Inflammatory macrophage treated with lipopolysaccharide for 4 hours (primary cell): ENCODE measurements at regions not wholly inside any gene's neighbourhood (a gene's known extent, or its start where the extent isn't known, plus 50 kb on each side); places are given as distances from the start of the nearest gene placed in this dataset.
"Not testable (repeated sequence)": the region's sequence is repeated elsewhere in the genome, so short reads cannot be mapped to it uniquely, and the experiment has no call there.

ENCODE experiments used
- DNase-seq: peaks from one replicate; pipeline ENCODE4 v3.0.0-alpha.2; 2020

GRCh38 chr18:42486271-42486670 is 531.2 kb downstream of the PIK3C3 start:
- no peak for DNase-seq

DNA sequence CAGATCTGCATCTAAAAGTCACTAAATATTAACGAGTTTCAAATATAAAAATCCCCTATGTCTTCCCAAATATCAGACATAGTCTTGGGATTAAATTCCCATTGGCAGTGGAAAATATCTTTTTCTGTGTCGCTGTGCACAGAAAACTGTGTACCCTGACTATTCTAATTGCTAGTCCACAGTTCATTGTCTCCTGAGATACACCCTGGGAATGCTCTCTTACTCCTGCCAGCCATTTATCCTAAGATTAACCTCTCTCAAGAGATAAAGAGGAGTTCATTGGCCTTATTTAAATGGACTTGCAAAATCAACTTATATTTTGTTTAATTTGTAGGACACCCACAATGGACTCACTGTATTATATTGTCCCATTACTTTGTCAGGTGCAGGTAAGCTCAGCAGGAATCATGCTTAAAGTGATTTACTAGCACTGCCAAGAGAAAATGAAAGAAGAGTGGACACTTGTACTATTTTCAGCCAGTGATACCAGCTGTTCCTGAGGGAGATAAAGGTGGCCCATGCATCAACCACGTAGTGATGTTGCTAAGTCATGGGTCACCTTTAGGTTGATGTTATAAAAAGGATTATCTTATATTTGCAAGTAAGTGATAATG is 553.8 kb downstream of the PIK3C3 start:
- no peak for DNase-seq

DNA sequence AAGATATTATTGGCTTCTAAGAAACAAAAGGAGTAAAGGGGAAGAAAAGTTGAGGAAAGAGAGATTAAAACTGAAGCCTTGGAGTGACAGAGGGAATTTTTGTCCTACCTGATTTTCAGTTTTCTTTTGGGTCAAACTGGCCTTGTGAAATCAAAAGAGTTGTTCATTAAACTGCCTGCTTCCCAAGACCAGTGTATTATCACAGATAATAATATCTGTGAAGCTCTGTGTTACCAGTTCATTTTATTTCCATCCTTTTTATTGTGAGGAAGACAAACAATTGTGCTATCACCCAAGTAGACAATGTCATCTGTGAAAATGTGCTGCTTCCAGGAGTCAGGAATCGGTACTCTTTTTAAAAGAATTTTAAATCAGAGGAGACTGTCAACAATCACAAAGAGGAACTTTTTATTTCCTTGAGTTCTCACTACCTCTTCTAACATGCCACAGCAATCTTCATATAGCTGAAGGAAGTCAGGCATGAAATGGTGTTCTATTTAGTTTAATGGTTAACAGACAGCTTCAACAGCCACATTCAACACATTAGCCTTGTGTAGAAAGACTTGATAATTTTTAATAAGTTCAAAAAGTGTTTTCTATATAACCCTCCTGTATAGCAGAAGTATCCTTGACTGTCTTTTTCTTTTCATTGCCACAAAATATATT is 554.8 kb downstream of the PIK3C3 start:
- DNase-seq, result no peak

GRCh38 chr18:42510540-42510939 is 555.5 kb downstream of the PIK3C3 start:
- DNase-seq, result no peak

- no peak for DNase-seq
These were observed 558.4 kb downstream of the PIK3C3 start for GRCh38 chr18:42513441-42513840.

DNA sequence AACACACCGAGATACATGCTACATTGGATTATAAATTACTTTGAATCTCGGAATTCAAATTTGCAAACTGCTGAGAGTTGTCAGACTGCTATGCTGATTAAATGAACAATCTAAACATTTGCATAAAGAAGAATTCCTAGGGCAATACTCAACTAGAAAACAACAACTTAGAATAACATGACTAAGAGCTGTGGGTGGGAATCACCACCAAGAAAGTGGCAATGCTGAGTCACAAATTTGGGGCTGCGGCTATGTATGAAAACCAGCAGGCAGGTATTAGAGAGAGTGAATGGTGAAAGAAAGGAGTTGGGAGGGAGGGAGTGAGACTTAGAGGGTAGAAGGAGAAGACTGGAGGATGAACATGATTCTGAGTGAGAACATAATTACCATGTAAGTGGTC is 559.5 kb downstream of the PIK3C3 start:
- DNase-seq, result no peak

DNA sequence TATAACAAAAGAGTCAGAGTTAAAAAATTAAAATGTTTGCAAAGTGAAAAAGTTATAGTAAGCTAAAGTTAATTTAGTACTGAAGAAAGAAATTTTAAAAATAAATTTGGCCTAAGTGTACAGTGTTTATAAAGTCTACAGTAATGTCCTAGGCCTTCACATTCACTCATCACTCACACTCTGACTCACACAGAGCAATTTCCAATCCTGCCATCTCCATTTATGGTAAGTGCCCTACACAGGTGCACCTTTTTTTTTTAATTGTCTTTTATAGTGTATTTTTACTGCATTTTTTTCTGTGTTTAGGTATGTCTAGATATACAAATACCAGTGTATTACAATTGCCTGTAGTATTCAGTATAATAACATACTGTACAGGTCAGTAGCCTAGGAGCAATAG is 562.9 kb downstream of the PIK3C3 start:
- no peak for DNase-seq

DNA sequence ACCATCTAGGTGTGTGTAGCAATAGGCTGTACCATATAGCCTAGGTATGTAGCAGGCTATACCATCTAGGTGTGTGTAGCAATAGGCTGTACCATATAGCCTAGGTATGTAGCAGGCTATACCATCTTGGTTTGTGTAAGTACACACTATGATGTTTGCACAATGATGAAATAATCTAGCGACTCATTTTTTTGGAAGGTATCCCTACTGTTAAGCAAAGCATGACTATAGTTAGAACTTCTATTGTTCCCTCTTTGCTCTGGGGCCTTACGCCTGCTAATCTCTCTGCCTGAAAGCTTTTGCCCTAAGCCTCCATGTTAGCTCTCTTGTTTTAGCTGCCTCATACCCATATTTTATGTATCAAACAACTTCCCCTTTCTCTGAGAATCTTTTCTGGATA is 563.3 kb downstream of the PIK3C3 start:
- DNase-seq, result not testable (repeated sequence)

GRCh38 chr18:42520138-42520537 is 565.1 kb downstream of the PIK3C3 start:
- no peak for DNase-seq

DNA sequence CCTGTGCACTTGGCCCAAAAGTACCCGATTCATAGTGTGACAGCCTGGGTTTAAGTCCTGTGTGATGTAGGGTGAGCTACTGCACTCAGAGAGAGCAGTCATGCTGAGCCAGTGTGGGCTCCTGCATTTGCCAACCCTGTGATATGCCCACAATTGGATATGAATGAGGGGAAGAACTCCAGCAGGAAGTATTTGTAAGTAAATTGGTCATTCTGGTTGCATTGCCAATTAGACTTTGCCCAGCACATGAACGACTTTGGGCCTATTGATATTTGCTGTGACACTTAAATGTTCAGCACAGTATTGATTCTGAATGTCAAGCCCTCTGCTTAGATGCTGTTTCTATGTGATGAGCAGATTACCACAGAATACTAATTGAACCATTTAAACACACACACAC is 570.9 kb downstream of the PIK3C3 start:
- no peak for DNase-seq

GRCh38 chr18:42527766-42528165 is 572.7 kb downstream of the PIK3C3 start:
- DNase-seq, result no peak

DNA sequence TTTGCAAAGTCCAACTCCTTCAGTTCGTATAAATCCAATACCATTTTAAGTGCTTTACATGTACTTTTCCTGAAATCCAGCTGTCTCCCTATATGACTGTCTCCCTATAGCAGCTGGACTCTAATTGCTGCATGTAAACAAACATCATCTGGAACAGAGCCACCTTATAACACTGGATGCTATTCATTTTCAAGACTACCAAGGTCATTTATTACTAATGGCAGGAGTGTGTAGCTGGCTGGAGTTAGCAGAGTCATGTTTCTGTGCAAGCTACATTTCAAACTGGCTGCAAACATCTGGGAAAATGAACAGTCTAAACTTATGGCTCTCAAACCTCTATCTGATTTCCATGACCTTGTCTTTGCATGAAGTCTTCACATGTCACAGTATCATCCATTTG is 575.2 kb downstream of the PIK3C3 start:
- no peak for DNase-seq

GRCh38 chr18:42532119-42532518 is 577.1 kb downstream of the PIK3C3 start:
- no peak for DNase-seq

GRCh38 chr18:42533009-42533575 is 578.1 kb downstream of the PIK3C3 start:
- no peak for DNase-seq

DNA sequence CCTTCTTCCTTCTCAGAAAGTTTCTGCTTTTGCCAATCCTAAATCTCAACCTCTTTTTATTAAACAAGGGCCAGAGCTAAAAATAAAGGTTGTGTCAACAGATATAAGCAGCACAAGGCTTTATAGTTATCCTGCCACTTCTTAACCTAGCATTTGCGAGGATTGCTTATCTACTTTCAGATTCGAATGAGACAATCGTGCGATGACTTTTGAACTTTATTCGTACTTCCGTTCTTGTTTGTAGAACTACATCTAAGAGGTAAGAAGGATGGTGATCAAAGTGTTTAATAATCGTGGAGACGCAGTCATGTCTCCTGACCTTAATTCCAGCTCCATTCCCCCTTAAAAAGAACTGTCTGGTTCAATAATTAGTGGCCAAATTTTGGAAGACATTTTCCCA is 578.6 kb downstream of the PIK3C3 start:
- DNase-seq, result no peak

DNA sequence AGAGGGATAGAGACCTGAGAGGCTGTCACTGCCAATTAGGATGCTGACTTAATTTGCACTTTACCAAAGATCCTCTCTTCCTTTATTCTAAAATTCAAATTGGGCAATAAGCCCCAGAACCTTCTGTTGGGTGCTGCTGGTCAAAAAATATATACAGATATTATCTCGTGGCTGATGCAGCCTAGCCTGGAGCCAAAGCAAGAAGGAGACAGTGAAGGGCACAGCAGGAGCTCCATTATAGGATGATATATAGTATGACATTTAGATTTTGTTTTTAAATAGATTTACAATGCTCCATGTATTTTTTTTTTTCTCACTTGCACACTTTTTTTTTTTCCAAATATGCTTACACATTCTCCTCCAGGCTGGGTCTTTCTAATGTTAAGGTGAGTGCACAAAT is 579.3 kb downstream of the PIK3C3 start:
- no peak for DNase-seq

DNA sequence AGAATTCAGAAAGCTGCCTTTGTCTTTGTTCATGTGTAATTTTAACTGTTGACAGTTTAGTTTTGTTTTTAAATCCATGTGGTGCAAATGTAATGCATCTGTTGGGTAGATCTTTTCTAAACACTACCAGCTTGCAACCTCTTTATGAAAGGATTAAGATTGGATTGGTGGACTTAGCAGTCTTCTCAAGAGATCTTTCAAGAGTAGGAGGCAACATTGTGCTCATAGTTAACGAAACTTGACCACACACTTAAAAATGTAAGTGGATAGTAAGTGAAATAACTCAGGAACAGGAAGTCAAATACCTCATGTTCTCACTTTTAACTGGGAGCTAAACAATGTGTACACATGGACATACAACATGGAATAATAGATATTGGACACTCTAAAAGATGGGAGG is 579.0 kb downstream of the RIT2 start:
- no peak for DNase-seq

- DNase-seq, result no peak
These were observed 578.2 kb downstream of the RIT2 start for GRCh38 chr18:42537291-42537690.

- no peak for DNase-seq
These were observed 570.6 kb downstream of the RIT2 start for GRCh38 chr18:42544901-42545300.

DNA sequence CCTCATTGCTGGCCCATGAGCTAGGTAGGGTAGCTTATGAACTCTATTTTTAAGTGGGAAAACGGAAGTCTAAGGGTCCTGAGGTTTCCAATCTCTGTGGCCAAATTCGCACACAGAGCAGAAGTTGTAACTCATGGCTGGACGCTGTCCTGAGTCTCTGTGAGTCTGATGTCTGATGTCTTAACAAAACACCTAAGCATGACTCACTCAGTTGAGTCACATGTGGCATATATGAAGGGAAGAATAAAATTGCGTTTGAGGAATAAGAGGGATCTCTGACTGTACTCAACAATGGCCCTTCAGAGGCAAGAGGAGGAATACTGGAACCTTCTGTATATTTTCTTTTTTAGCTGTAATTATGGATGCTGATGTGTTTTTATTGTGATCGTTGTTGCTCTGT is 569.7 kb downstream of the RIT2 start:
- DNase-seq, result no peak

DNA sequence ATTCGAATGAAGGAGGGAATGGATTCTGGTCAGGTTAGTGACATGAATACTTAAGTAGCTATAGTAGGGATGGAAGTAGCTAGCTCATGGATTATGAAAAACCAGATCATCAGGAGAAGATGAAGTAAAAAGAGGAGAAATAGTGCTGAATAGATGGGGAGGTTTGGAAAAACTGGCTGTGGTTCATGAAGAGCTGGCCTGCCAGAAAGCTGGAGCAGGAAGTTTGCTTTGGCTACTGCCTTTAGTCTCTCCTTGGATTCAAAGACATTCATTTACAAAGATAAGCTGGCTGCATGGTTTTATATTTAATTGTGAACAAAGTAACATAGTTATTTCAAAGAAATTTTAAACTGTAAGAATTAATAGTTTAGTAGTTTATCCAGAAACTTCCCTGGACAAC is 567.0 kb downstream of the RIT2 start:
- no peak for DNase-seq

DNA sequence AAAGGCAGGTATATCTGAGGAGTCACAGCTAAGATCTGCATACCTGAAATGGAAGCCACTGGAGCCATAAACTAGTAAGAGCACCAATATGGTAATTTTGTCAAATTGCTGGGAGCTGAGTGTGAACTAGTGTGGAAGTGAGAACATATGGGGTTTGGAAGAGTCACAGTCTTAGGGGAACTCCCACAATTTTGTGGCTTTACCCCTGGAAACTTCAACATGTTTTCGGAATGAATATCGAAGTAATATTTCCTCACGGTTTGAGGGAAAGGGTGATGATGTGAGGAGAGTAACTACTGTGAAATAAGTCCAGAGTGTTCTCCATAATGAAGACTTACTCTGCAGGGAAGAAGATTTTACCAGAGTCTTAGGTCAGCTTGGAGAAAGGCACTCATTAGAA is 565.9 kb downstream of the RIT2 start:
- no peak for DNase-seq

GRCh38 chr18:42552559-42552958 is 562.9 kb downstream of the RIT2 start:
- DNase-seq, result not testable (repeated sequence)

DNA sequence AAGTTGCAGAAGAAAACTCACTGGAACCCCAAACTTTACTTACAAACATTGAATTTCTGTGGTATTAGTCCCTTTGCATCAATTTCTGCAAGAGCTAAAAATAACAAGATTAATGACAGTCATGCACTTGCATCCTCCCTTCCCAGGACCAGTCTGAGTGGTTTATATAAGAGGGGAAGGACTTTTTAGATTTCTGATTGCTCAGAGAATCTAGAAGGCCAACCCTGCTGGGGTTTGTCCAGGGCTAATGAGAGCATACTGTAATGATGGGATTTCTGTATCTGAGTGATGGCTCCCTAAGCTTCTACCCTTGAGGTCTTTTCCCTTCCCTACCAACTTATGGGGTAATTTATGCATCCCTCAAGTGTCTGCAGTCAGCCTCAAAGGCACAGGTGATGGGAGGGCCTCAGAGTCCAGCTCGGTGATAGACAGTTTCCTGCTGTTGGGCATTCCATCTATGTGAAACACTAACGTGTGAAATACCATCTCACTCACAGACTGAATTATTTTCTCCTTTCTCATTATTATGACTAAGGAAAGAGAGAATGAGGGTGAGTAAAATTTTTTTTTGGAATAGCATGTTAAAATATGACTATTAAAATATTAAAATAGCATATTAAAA is 556.3 kb downstream of the RIT2 start:
- no peak for DNase-seq
